Uterus (tissue), 2 donors: ENCODE measurements at regions not wholly inside any gene's neighbourhood (a gene's known extent, or its start where the extent isn't known, plus 50 kb on each side); places are given as distances from the start of the nearest gene placed in this dataset.

ENCODE experiments used
- POLR2A ChIP-seq, 2 donors: fragments of 450-650 bp; IDR thresholded peaks; one replicate each; pipeline ENCODE4 v1.6.1; 2016; ENCODE audit warnings: antibody characterized with exemption in 2 of 2, mild to moderate bottlenecking in 1 of 2, moderate library complexity in 1 of 2
- TF ChIP-seq, protein P1 (sequence below), 4 experiments: fragments of 200-600 bp in 2 of 4; fragments of 450-650 bp in 2 of 4; sonication (generic) in 2 of 4; IDR thresholded peaks; one replicate each; pipeline ENCODE4 v1.5.1; 2016 to 2019; ENCODE audit warnings: antibody characterized with exemption in 4 of 4, mild to moderate bottlenecking in 2 of 4, moderate library complexity in 1 of 4

GRCh38 chr17:6901086-6901485 is 69.6 kb upstream of the TEKT1 start:
- TF ChIP-seq, protein P1, sequence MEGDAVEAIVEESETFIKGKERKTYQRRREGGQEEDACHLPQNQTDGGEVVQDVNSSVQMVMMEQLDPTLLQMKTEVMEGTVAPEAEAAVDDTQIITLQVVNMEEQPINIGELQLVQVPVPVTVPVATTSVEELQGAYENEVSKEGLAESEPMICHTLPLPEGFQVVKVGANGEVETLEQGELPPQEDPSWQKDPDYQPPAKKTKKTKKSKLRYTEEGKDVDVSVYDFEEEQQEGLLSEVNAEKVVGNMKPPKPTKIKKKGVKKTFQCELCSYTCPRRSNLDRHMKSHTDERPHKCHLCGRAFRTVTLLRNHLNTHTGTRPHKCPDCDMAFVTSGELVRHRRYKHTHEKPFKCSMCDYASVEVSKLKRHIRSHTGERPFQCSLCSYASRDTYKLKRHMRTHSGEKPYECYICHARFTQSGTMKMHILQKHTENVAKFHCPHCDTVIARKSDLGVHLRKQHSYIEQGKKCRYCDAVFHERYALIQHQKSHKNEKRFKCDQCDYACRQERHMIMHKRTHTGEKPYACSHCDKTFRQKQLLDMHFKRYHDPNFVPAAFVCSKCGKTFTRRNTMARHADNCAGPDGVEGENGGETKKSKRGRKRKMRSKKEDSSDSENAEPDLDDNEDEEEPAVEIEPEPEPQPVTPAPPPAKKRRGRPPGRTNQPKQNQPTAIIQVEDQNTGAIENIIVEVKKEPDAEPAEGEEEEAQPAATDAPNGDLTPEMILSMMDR (IDR thresholded peaks at IDR 0.05) = no peak
- no peak for TF ChIP-seq POLR2A (IDR thresholded peaks at IDR 0.05)
